HG03025 (cell line): ENCODE measurements at regions not wholly inside any gene's neighbourhood (a gene's known extent, or its start where the extent isn't known, plus 50 kb on each side); places are given as distances from the start of the nearest gene placed in this dataset.

ENCODE experiments used
- ATAC-seq: cut with Tn5 transposase; IDR thresholded peaks from one replicate; pipeline ENCODE4 v1.9.1; 2021; ENCODE audit warnings: mild to moderate bottlenecking, moderate library complexity; ENCODE audit not compliant: unreplicated experiment, low FRiP score

GRCh38 chr11:128407962-128408361 is 179.4 kb downstream of the ETS1 start:
- ATAC-seq: no peak

GRCh38 chr11:128405714-128406662 is 181.4 kb downstream of the ETS1 start:
- ATAC-seq: peak; percentile 76

- ATAC-seq: no peak
These were observed 182.2 kb downstream of the ETS1 start for GRCh38 chr11:128405112-128405511.

GRCh38 chr11:128404437-128404836 is 182.9 kb downstream of the ETS1 start:
- ATAC-seq: no peak

GRCh38 chr11:128400382-128401203 is 186.8 kb downstream of the ETS1 start:
- ATAC-seq: no peak

- no peak for ATAC-seq
These were observed 187.9 kb downstream of the ETS1 start for GRCh38 chr11:128399251-128400121.

GRCh38 chr11:128398517-128399250 is 188.7 kb downstream of the ETS1 start:
- ATAC-seq: no peak

GRCh38 chr11:128397362-128397761 is 190.0 kb downstream of the ETS1 start:
- no peak for ATAC-seq

GRCh38 chr11:128394431-128395089 is 192.8 kb downstream of the ETS1 start:
- ATAC-seq: no peak

- ATAC-seq: no peak
These were observed 195.1 kb downstream of the ETS1 start for GRCh38 chr11:128392259-128392658.

GRCh38 chr11:128391811-128392210 is 195.5 kb downstream of the ETS1 start:
- no peak for ATAC-seq

GRCh38 chr11:128390246-128390645 is 197.1 kb downstream of the ETS1 start:
- ATAC-seq: no peak

- ATAC-seq: no peak
These were observed 197.8 kb downstream of the ETS1 start for GRCh38 chr11:128389461-128389976.

GRCh38 chr11:128388206-128388815 is 199.0 kb downstream of the ETS1 start:
- ATAC-seq: no peak

GRCh38 chr11:128379587-128380580 is 207.5 kb downstream of the ETS1 start:
- no peak for ATAC-seq

GRCh38 chr11:128375961-128376360 is 211.4 kb downstream of the ETS1 start:
- no peak for ATAC-seq

GRCh38 chr11:128374026-128374425 is 213.3 kb downstream of the ETS1 start:
- no peak for ATAC-seq
